Mucosa of descending colon (tissue), 3 donors: ENCODE measurements at regions not wholly inside any gene's neighbourhood (a gene's known extent, or its start where the extent isn't known, plus 50 kb on each side); places are given as distances from the start of the nearest gene placed in this dataset.

Experiments used
- ATAC-seq: fragments of 200-7000 bp; cut with Tn5 transposase; one replicate; pipeline ENCODE4 v1.9.1; 2020; ENCODE audit warnings: mild to moderate bottlenecking, moderate library complexity
- DNase-seq, 3 donors: peaks; one replicate each; pipeline ENCODE4 v3.0.0-alpha.2; 2020
- H3K36me3 ChIP-seq: fragments of 200-600 bp; one replicate; pipeline ENCODE4 v1.8.0; 2021; ENCODE audit warnings: low read depth, mild to moderate bottlenecking
- H3K4me1 ChIP-seq: fragments of 200-600 bp; one replicate; pipeline ENCODE4 v1.8.0; 2021; ENCODE audit warnings: low read depth, mild to moderate bottlenecking
- H3K4me3 ChIP-seq: fragments of 200-600 bp; one replicate; pipeline ENCODE4 v1.8.0; 2021; ENCODE audit warnings: mild to moderate bottlenecking
- H3K9me3 ChIP-seq: fragments of 200-600 bp; one replicate; pipeline ENCODE4 v1.8.0; 2021; ENCODE audit warnings: mild to moderate bottlenecking
- intact Hi-C, 2 donors: fragments of 100-400 bp; cut with DNase I in 1 of 2; cut with micrococcal nuclease in 1 of 2; formaldehyde crosslinking; loops; one replicate each; pipeline versions ENCODE4 v1.11.0 to v1.11.1; 2022; cut with DNase I, micrococcal nuclease
- TF ChIP-seq, protein P1 (sequence below): fragments of 200-600 bp; IDR thresholded peaks from one replicate; pipeline ENCODE4 v1.8.0; 2022; ENCODE audit warnings: antibody characterized with exemption, mild to moderate bottlenecking
- donor health status: DM: no; HTN: no; CAD: no; lungs with moderate emphysema.
- donor health status: DM: no; HTN: no; CAD: no.
- donor health status: DM: no; HTN: yes; CAD: no.

DNA sequence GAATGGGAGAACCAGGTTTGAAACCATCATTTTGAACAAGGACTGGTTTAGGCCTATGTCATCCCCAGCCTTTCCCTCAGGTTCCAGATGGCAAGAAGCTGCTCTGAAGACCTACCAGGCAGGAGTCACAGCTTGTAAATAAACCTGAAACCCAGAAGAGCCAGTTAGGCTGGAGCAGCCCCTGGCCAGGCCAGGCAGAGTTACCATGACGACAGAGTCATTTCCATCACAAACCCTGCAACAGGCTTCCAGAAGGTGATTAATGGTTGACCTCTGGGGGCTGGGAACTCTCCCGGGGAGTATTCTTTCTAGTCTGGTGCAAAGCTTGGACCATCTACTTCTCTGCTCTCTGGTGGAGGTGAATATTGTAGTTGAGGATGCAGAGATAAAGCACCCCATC lies 164.1 kb upstream of the NCAM1 start:
- no peak for DNase-seq
- Histone ChIP-seq H3K4me3 (no peak overlapping the region), H3K4me1 (no peaks in the 10 kb centered on the region), H3K36me3 (no peaks in the 10 kb centered on the region), H3K9me3 (no peaks in the 10 kb centered on the region)
- no peak for ATAC-seq
- intact Hi-C loops: loop anchor here in 1 of 2 donors (10.0 kb wide), 1 partner anchor 202 kb away; no protein-coding TSS in a partner anchor
- TF ChIP-seq, protein P1, sequence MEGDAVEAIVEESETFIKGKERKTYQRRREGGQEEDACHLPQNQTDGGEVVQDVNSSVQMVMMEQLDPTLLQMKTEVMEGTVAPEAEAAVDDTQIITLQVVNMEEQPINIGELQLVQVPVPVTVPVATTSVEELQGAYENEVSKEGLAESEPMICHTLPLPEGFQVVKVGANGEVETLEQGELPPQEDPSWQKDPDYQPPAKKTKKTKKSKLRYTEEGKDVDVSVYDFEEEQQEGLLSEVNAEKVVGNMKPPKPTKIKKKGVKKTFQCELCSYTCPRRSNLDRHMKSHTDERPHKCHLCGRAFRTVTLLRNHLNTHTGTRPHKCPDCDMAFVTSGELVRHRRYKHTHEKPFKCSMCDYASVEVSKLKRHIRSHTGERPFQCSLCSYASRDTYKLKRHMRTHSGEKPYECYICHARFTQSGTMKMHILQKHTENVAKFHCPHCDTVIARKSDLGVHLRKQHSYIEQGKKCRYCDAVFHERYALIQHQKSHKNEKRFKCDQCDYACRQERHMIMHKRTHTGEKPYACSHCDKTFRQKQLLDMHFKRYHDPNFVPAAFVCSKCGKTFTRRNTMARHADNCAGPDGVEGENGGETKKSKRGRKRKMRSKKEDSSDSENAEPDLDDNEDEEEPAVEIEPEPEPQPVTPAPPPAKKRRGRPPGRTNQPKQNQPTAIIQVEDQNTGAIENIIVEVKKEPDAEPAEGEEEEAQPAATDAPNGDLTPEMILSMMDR: no peak

DNA sequence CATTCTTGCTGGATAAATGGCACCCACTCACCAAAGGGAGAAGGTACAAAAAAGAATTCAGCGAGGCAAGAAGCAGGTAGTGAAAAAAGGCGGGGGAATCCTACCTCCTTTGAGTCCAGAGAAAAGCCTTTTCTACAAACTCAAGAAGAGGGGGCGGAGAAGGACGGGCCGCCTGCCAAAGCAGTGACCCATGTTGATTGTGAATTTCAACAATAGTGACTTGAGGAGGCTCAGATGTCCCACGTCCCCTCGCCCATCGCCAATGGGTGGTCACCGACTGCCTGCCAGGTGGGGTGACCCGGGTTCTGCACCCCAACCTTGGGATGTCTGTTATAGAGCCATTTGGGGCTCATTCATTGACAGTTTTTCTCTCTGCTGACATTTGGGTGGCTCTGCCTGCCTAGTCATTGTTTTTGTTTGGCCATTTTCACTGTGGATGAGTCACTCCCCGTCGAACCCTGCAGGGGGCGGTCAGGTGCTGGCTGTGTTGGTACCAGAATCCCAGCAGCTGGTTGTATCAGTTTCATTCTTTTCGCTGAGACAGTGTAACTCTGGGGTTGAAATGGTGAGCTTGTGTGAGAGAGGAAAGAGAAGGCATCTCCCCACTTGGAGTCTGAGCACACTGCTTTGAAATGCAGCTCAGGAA lies 163.4 kb upstream of the NCAM1 start:
- no peaks in the 10 kb centered on the region for H3K4me1 ChIP-seq
- intact Hi-C loops: loop anchor here in 1 of 2 donors (10.0 kb wide), 1 partner anchor 203 kb away; no protein-coding TSS in a partner anchor
- ATAC-seq: peak; percentile 19

DNA sequence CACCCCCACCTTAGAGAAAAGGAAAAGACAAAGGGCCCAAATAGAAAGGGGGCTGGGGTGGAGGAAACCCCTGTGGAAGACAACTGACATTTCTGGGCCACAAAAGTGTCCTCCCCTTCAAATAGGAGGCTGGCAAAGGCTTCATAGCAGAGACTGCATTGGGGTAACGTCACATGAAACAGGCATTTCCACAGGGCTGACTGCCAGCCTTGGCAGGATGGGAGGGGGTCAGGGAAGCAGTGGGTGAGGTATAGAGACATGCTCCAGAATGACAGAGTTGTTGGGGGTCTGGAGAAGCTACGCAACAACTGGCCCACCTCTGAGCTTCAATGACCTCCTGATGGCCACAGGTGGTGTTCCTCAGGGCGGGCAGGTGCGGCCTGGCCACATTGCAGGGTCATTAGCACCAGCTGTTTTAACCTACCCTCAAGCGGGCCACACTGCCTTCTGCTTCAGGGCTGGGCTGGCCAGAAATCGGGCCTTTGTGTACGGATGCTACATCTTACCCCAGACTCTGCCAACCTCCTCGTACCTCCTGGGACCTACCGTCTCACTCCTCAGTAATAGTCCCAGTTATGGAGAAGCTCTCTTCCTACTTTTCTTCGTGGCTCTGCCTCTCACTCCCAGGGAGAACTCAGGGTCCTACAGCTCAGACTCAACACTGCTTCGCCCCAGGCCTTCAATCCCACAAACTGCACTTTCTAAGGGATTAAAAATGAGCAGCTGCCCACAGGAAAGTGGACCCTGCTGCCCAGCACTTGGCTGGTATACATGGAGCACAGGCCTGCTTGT lies 160.0 kb upstream of the NCAM1 start:
- TF ChIP-seq, protein P1: no peak
- Histone ChIP-seq H3K4me3 (no peak overlapping the region), H3K9me3 (no peaks in the 10 kb centered on the region), H3K4me1 (no peaks in the 10 kb centered on the region), H3K36me3 (no peaks in the 10 kb centered on the region)
- DNase-seq (no peak), ATAC-seq (no peak)
- intact Hi-C loops: no loop called here

More for the DNA sequence above, 163.4 kb upstream of the NCAM1 start:
- TF ChIP-seq, protein P1: no peak
- H3K9me3 ChIP-seq: no peaks in the 10 kb centered on the region
- no peak overlapping the region for H3K4me3 ChIP-seq
- H3K36me3 ChIP-seq: no peaks in the 10 kb centered on the region
- peak in 1 of 3 donors; percentile 10 for DNase-seq

DNA sequence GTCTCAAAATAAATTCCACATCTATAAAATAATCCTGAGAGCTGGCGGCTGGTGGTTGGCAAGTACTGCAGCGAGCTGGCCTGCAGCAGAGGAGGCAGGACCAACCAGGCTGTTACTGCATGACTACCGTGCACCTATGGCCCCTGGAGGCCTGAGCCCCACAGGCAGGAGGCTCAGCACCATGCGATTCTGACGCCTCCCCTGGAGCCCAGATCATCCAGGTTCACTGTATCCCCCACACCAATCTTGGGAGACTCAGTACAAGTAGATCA lies 159.5 kb upstream of the NCAM1 start:
- TF ChIP-seq, protein P1: no peak
- no peak for ATAC-seq
- DNase-seq: no peak
- H3K36me3 ChIP-seq: no peaks in the 10 kb centered on the region
- intact Hi-C loops: no loop called here
- H3K4me1 ChIP-seq: no peaks in the 10 kb centered on the region
- no peak overlapping the region for H3K4me3 ChIP-seq
- no peaks in the 10 kb centered on the region for H3K9me3 ChIP-seq

GRCh38 chr11:112805658-112806057 lies 155.6 kb upstream of the NCAM1 start:
- DNase-seq (no peak), ATAC-seq (no peak)
- H3K4me1 ChIP-seq: no peaks in the 10 kb centered on the region
- no peak overlapping the region for H3K4me3 ChIP-seq
- no peaks in the 10 kb centered on the region for H3K9me3 ChIP-seq
- TF ChIP-seq, protein P1: no peak
- H3K36me3 ChIP-seq: no peaks in the 10 kb centered on the region
- intact Hi-C loops: no loop called here
